Neural progenitor cell (in vitro differentiated cells): ENCODE measurements at regions not wholly inside any gene's neighbourhood (a gene's known extent, or its start where the extent isn't known, plus 50 kb on each side); places are given as distances from the start of the nearest gene placed in this dataset.

Source experiments
- DNase-seq: peaks from one replicate; pipeline ENCODE4 v3.0.0-alpha.2; 2016; ENCODE audit warnings: low spot score
- H2AFZ ChIP-seq: fragments of 200-600 bp; sonication (generic); replicated peaks from 2 replicates; pipeline ENCODE4 v1.6.1; 2016; ENCODE audit warnings: antibody characterized with exemption
- H3F3A ChIP-seq: fragments of 200-600 bp; sonication (generic); 2 replicates; pipeline ENCODE4 v1.6.1; 2016; ENCODE audit warnings: antibody characterized with exemption, low read depth
- H3K27ac ChIP-seq: fragments of 200-600 bp; sonication (generic); 2 replicates; pipeline ENCODE4 v1.5.1; 2016; ENCODE audit warnings: mild to moderate bottlenecking
- H3K27me3 ChIP-seq: fragments of 200-600 bp; sonication (generic); 2 replicates; pipeline ENCODE4 v1.6.1; 2016; ENCODE audit warnings: mild to moderate bottlenecking, moderate library complexity
- H3K36me3 ChIP-seq: fragments of 200-600 bp; sonication (generic); 2 replicates; pipeline ENCODE4 v1.5.1; 2016
- H3K4me1 ChIP-seq: fragments of 200-600 bp; sonication (generic); 2 replicates; pipeline ENCODE4 v1.6.1; 2016; ENCODE audit warnings: mixed run types
- H3K4me2 ChIP-seq: fragments of 200-600 bp; sonication (generic); 2 replicates; pipeline ENCODE4 v1.6.1; 2016
- H3K4me3 ChIP-seq: fragments of 200-600 bp; sonication (generic); 2 replicates; pipeline ENCODE4 v1.5.1; 2016
- H3K79me2 ChIP-seq: fragments of 200-600 bp; sonication (generic); 2 replicates; pipeline ENCODE4 v1.6.1; 2016; ENCODE audit warnings: low read depth
- H3K9ac ChIP-seq: fragments of 200-600 bp; sonication (generic); 2 replicates; pipeline ENCODE4 v1.6.1; 2016
- H3K9me3 ChIP-seq: fragments of 200-600 bp; sonication (generic); 2 replicates; pipeline ENCODE4 v1.5.1; 2016; ENCODE audit warnings: low read depth
- H4K20me1 ChIP-seq: fragments of 200-600 bp; sonication (generic); 2 replicates; pipeline ENCODE4 v1.6.1; 2016; ENCODE audit warnings: low read depth
- H3K27ac Mint-ChIP-seq: 3 replicates; pipeline ENCODE4 v1.8.0; 2021; ENCODE audit warnings: mixed read lengths
- H3K27me3 Mint-ChIP-seq: 2 replicates; pipeline ENCODE4 v1.8.0; 2022; ENCODE audit warnings: low read depth, mild to moderate bottlenecking, inconsistent platforms, moderate library complexity, mixed read lengths; ENCODE audit not compliant: insufficient read depth
- H3K36me3 Mint-ChIP-seq: 3 replicates; pipeline ENCODE4 v1.8.0; 2021; ENCODE audit warnings: mixed read lengths
- H3K4me1 Mint-ChIP-seq: 3 replicates; pipeline ENCODE4 v1.8.0; 2021; ENCODE audit warnings: mixed read lengths
- H3K4me3 Mint-ChIP-seq: 3 replicates; pipeline ENCODE4 v1.8.0; 2021; ENCODE audit warnings: mild to moderate bottlenecking, moderate library complexity, mixed read lengths
- H3K9me3 Mint-ChIP-seq: 3 replicates; pipeline ENCODE4 v1.8.0; 2020; ENCODE audit warnings: mixed read lengths
- EZH2 ChIP-seq: fragments of 200-600 bp; sonication (generic); IDR thresholded peaks from 2 replicates; pipeline ENCODE4 v1.6.1; 2017; ENCODE audit warnings: antibody characterized with exemption, mild to moderate bottlenecking, moderate library complexity
- EZH2phosphoT487 ChIP-seq: fragments of 200-600 bp; sonication (generic); IDR thresholded peaks from 2 replicates; pipeline ENCODE4 v1.6.1; 2017; ENCODE audit warnings: antibody characterized with exemption
- TF ChIP-seq, protein P1 (sequence below): fragments of 200-600 bp; sonication (generic); IDR thresholded peaks from 2 replicates; pipeline ENCODE4 v1.5.1; 2017; ENCODE audit warnings: antibody characterized with exemption, mild to moderate bottlenecking

DNA sequence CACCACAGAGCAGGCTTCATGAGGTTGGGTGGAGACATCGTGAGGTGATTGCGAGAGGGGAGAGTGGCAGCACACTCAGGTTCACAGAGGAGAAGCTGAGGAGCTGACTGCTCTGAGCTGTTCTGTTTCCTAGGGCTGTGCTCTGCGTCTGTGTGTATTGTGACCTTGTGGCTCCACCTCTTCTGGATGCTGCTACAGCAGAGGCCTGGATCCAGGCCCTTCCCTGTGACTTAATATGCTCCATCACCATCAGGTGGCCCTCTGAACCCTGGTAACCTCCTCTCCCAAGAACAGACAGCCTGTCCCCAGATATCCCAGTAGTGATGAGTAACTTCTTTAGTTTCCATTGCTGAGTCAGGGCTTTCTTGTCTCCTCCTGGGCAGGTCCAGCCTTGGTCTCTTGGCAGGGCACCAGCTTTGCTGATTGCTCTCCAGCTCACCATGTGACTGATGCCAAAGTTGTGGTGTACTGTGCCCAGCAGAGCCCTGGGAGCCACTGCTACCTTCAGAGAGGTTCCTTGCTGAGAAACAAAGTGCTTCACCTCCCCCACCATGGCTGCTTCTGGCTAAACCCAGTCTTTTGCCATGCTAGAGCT, 212.8 kb upstream of the CHD1 start:
- Mint-ChIP-seq H3K27me3 (no peaks in the 10 kb centered on the region), H3K36me3 (no peaks in the 10 kb centered on the region), H3K9me3 (peaks cover 14% of the 10 kb centered on the region), H3K4me3 (no peak overlapping the region), H3K27ac (no peak overlapping the region), H3K4me1 (no peaks in the 10 kb centered on the region)
- no peaks in the 10 kb centered on the region for H3K36me3 ChIP-seq
- no peak overlapping the region for H2AFZ ChIP-seq
- no peak overlapping the region for H3K9ac ChIP-seq
- H3K4me2 ChIP-seq: no peak overlapping the region
- no peaks in the 10 kb centered on the region for H3K4me1 ChIP-seq
- no peak overlapping the region for H3K27ac ChIP-seq
- H3K79me2 ChIP-seq: no peaks in the 10 kb centered on the region
- H3K27me3 ChIP-seq: no peaks in the 10 kb centered on the region
- no peaks in the 10 kb centered on the region for H4K20me1 ChIP-seq
- TF ChIP-seq EZH2phosphoT487 (no peak), EZH2 (no peak)
- TF ChIP-seq, protein P1, sequence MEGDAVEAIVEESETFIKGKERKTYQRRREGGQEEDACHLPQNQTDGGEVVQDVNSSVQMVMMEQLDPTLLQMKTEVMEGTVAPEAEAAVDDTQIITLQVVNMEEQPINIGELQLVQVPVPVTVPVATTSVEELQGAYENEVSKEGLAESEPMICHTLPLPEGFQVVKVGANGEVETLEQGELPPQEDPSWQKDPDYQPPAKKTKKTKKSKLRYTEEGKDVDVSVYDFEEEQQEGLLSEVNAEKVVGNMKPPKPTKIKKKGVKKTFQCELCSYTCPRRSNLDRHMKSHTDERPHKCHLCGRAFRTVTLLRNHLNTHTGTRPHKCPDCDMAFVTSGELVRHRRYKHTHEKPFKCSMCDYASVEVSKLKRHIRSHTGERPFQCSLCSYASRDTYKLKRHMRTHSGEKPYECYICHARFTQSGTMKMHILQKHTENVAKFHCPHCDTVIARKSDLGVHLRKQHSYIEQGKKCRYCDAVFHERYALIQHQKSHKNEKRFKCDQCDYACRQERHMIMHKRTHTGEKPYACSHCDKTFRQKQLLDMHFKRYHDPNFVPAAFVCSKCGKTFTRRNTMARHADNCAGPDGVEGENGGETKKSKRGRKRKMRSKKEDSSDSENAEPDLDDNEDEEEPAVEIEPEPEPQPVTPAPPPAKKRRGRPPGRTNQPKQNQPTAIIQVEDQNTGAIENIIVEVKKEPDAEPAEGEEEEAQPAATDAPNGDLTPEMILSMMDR: no peak
- DNase-seq: peak; percentile 3
- H3K9me3 ChIP-seq: no peaks in the 10 kb centered on the region
- H3K4me3 ChIP-seq: no peak overlapping the region
- H3F3A ChIP-seq: no peaks in the 10 kb centered on the region

DNA sequence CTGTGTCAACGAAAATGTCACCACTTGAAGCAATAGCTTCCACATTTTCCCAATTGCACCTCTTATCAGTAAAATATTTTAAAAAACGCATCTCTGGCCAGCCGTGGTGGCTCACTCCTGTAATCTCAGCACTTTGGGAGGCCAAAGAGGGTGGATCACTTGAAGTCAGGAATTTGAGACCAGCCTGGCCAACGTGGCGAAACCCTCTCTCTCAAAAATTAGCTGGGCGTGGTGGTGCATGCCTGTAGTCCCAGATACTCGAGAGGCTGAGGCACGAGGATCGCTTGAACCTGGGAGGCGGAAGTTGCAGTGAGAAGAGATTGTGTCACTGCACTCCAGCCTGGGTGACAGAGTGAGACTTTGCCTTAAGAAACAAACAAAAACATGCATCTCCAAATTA, 210.1 kb upstream of the CHD1 start:
- no peak for DNase-seq
- Mint-ChIP-seq H3K9me3 (peaks cover 12% of the 10 kb centered on the region), H3K27me3 (no peaks in the 10 kb centered on the region), H3K4me3 (no peak overlapping the region), H3K27ac (no peak overlapping the region), H3K4me1 (no peaks in the 10 kb centered on the region), H3K36me3 (no peaks in the 10 kb centered on the region)
- Histone ChIP-seq H4K20me1 (no peaks in the 10 kb centered on the region), H3K79me2 (no peaks in the 10 kb centered on the region), H3K4me1 (no peaks in the 10 kb centered on the region), H3K9me3 (no peaks in the 10 kb centered on the region), H3K36me3 (no peaks in the 10 kb centered on the region), H3K9ac (no peak overlapping the region), H3F3A (no peaks in the 10 kb centered on the region), H3K27ac (no peak overlapping the region), H3K4me3 (no peak overlapping the region), H3K4me2 (no peak overlapping the region), H3K27me3 (no peaks in the 10 kb centered on the region), H2AFZ (no peak overlapping the region)
- no peak for TF ChIP-seq EZH2phosphoT487
- TF ChIP-seq, protein P1: no peak
- no peak for TF ChIP-seq EZH2

DNA sequence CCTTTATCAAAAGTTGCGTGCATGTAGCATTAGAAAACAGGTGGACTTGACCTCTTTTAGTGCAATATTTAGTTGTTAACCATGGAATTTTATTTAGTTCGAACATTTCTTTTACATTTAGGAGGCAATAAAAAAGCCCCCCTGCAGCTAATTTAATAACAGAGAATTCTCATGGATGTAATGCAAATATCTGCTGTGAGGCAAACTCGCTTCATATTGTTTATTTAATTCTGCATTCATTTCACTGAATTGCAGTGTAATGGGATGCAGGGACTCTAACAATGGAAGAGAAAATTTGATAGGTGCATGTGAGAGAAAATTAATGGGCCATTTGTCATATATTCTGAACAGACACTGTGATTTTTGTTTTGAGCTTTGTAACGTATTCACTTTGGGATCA, 205.1 kb upstream of the CHD1 start:
- H3K27me3 ChIP-seq: no peaks in the 10 kb centered on the region
- Mint-ChIP-seq H3K27ac (no peak overlapping the region), H3K27me3 (no peaks in the 10 kb centered on the region), H3K4me3 (no peak overlapping the region), H3K36me3 (no peaks in the 10 kb centered on the region), H3K9me3 (no peaks in the 10 kb centered on the region), H3K4me1 (no peaks in the 10 kb centered on the region)
- H3K79me2 ChIP-seq: no peaks in the 10 kb centered on the region
- DNase-seq: no peak
- no peaks in the 10 kb centered on the region for H4K20me1 ChIP-seq
- no peaks in the 10 kb centered on the region for H3K36me3 ChIP-seq
- no peak overlapping the region for H3K4me3 ChIP-seq
- no peak overlapping the region for H3K27ac ChIP-seq
- H3K9ac ChIP-seq: no peak overlapping the region
- H3K9me3 ChIP-seq: no peaks in the 10 kb centered on the region
- no peak overlapping the region for H3K4me2 ChIP-seq
- H2AFZ ChIP-seq: no peak overlapping the region
- H3F3A ChIP-seq: no peaks in the 10 kb centered on the region
- no peaks in the 10 kb centered on the region for H3K4me1 ChIP-seq
- TF ChIP-seq, protein P1: no peak
- no peak for TF ChIP-seq EZH2phosphoT487
- TF ChIP-seq EZH2: no peak
